ENCODE measurements at regions not wholly inside any gene's neighbourhood (a gene's known extent, or its start where the extent isn't known, plus 50 kb on each side); places are given as distances from the start of the nearest gene placed in this dataset.
"Not testable (repeated sequence)": the region's sequence is repeated elsewhere in the genome, so short reads cannot be mapped to it uniquely, and the experiment has no call there.

DNA sequence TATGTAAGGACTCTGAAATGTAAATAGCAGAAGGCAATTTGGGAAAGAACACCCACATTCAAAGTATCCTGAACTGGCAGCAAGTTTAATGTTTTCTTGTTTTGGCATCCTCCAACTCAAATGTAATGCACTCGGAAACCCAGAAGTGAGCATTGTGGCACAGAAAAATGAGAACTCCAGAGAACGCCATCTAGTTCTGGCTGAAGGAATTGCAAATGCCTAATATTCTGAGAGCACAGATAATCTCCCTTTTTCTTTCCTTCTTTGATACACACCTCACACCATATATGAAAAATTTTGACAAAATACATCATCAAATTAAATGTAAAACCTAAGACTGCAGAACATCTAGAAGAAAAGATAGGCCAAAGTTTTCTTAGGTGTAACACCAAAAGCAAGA, 52.1 kb downstream of the PWWP3B start:
- DNase-seq (ENCODE audit: low read depth), result peak; percentile 7
- no peak overlapping the region for H3K4me3 ChIP-seq (ENCODE audit: low read length)
- TF ChIP-seq, protein P1, sequence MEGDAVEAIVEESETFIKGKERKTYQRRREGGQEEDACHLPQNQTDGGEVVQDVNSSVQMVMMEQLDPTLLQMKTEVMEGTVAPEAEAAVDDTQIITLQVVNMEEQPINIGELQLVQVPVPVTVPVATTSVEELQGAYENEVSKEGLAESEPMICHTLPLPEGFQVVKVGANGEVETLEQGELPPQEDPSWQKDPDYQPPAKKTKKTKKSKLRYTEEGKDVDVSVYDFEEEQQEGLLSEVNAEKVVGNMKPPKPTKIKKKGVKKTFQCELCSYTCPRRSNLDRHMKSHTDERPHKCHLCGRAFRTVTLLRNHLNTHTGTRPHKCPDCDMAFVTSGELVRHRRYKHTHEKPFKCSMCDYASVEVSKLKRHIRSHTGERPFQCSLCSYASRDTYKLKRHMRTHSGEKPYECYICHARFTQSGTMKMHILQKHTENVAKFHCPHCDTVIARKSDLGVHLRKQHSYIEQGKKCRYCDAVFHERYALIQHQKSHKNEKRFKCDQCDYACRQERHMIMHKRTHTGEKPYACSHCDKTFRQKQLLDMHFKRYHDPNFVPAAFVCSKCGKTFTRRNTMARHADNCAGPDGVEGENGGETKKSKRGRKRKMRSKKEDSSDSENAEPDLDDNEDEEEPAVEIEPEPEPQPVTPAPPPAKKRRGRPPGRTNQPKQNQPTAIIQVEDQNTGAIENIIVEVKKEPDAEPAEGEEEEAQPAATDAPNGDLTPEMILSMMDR (IDR thresholded peaks at IDR 0.05; ENCODE audit: insufficient read depth, low read depth, low read length, missing control alignments), result peak; percentile 55

DNA sequence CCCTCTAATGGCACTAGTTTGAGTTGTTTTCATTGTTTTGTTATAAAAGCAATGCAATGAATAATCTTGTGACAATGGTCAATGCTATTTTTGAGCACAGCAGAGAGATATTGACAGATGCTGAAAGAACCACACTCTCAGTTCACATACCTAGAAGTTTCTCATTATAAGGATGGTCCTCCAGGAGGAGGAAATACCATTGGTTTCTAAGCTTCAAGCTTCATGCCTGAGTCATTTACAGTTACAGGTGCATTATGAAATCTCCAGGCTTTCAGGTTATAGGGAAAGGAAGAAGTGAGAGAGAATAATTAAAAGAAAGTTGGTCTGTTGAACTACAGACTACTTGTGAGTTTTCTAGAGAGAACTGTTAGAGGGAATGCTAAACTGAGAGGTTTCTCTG, 75.3 kb downstream of the PWWP3B start:
- no peak overlapping the region for H3K4me3 ChIP-seq (ENCODE audit: low read length)
- TF ChIP-seq, protein P1 (IDR thresholded peaks at IDR 0.05; ENCODE audit: insufficient read depth, low read depth, low read length, missing control alignments), result no peak
- peak; percentile 57 for DNase-seq (ENCODE audit: low read depth)

DNA sequence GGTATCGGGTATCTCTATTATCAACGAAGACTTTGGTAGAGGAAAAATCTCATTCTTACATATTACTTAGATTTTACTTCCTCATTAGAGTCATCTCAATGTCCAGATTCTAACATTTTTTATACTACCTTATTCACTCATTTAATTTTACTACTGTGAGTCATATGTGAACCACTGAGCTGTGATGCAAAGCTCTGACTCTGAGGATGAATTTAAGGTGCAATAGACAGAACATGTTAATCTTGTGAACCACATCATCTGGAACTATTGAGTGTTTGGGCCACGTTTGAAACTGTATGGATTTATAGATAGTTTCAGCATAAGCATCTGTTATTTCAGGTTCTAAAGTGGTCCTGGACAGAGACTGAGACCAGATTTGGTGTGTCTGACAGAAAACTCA, 78.4 kb downstream of the PWWP3B start:
- peak; percentile 69 for DNase-seq (ENCODE audit: low read depth)
- TF ChIP-seq, protein P1 (IDR thresholded peaks at IDR 0.05; ENCODE audit: insufficient read depth, low read depth, low read length, missing control alignments), result no peak
- no peak overlapping the region for H3K4me3 ChIP-seq (ENCODE audit: low read length)

DNA sequence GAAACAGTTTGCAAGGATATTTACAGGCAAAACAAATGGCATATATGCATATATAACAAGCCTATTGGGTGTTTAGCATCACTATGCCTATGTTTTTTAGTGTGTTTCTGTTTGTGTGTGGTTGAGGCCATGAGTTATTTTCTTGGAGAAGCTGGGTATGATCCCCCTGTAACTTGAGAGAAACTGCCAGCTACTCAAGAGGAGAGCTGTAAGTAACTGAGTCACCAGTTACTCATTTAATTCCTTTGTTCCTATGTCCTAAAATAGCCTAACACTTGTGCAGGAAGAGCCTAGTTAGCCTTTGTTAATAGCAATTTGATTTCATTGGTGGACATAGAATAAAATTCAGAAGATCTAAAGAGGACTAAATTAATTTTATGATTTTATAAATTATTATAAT, 79.1 kb downstream of the PWWP3B start:
- no peak overlapping the region for H3K4me3 ChIP-seq (ENCODE audit: low read length)
- TF ChIP-seq, protein P1 (IDR thresholded peaks at IDR 0.05; ENCODE audit: insufficient read depth, low read depth, low read length, missing control alignments), result no peak
- peak; percentile 60 for DNase-seq (ENCODE audit: low read depth)

DNA sequence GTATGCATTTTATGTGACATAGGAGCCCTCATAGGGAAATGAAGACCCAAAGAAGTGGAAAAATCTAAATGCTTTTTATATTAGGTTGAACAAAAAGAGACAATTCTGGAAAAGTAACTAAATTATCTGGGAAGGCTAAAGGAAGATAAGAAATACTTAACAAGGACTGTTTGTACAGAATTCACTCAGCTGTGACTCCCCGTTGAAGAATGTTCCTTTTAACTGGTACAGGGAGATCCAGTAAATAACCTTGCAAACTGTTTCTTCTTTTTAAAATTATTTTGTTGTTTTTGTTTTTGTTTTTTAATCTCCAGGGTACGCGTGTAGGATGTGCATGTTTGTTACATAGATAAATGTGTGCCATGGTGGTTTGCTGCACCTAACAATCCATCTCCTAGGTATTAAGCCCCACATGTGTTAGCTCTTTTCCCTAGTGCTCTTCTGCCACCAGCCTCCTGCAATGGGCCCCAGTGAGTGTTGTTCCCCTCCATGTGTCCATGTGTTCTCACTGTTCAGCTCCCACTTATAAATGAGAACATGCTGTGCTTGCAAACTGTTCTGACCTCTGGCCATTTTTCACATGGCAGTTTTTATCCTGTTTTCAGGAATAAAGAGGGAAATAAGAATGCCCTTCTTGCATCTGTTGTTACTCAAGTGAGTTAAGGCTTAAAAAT, 81.7 kb downstream of the PWWP3B start:
- TF ChIP-seq, protein P1 (IDR thresholded peaks at IDR 0.05; ENCODE audit: insufficient read depth, low read depth, low read length, missing control alignments), result no peak
- DNase-seq (ENCODE audit: low read depth), result no peak
- H3K4me3 ChIP-seq (ENCODE audit: low read length), result no peak overlapping the region

DNA sequence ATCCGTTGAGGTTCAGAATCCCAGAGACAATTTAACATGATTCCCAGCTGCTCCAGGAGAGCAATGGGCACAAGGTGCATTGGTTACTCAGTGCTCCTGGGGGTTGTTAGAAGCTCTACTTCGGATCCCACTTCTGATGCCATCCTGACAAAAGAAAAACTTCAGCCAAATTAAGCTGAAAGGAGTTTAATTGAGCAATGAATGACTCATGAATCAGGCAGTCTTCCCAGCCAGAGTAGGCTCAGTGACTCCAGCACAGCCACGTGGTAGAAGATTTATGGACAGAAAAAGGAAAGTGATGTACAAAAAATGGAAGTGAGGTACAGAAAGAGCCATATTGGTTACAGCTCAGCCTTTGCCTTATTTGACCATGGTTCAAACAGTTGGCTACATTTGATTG, 95.7 kb downstream of the PWWP3B start:
- DNase-seq (ENCODE audit: low read depth), result peak; percentile 71
- TF ChIP-seq, protein P1 (IDR thresholded peaks at IDR 0.05; ENCODE audit: insufficient read depth, low read depth, low read length, missing control alignments), result no peak
- no peak overlapping the region for H3K4me3 ChIP-seq (ENCODE audit: low read length)

DNA sequence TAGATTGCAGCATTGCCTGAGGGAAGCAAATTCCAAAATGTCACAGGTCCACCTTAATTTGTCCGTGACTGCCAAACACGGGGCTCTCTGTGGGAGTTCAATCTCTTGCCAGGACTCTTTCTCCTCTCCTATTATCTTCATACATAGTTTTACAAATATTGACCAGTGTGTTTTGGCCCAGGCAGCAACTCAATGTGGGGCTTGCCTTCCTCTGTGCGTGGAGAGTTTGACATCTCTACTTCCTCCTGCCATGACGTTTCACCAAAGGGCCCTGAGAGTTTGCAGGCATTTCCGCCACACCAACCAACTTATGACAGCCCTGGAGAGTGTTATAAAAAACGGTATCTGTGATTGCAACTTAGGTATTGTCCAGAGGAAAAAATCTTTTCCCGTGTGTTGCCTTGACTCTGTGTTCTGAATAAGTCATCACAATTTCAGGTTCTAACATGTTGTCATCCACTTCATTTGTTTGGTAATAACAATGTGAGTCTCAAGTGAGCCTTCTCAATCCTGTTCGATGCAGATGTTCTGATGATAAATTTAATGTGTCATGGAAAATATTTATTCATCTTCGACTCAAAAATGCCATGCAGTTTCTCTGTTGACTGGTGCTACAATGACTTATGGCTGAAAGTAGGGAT, 106.0 kb downstream of the PWWP3B start:
- H3K4me3 ChIP-seq (ENCODE audit: low read length); DNase-seq (ENCODE audit: low read depth): not testable (repeated sequence)

DNA sequence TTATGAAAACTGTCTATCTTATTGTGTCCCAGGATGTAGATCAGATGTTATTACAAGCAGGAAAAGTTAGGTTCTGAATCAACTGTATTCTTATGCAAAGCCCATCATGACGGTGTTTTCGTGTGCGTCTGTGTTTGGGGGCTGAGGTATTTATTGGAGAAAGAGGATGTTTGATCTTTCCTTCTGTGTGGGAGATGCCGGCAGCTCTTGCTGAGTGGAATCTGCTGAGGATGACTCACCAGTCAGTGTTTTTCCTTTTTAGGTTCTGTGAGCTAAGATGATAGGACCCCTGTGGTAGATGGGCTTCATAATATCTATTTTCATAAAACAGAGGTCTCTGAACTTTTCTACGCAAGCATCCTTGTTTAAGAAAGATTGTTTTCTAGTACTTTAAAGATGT, 107.1 kb downstream of the PWWP3B start:
- H3K4me3 ChIP-seq (ENCODE audit: low read length); DNase-seq (ENCODE audit: low read depth): not testable (repeated sequence)
